Left lung (tissue), 4 donors: ENCODE measurements at regions not wholly inside any gene's neighbourhood (a gene's known extent, or its start where the extent isn't known, plus 50 kb on each side); places are given as distances from the start of the nearest gene placed in this dataset.
"Not testable (repeated sequence)": the region's sequence is repeated elsewhere in the genome, so short reads cannot be mapped to it uniquely, and the experiment has no call there.

Source experiments
- ATAC-seq: fragments of 200-7000 bp; cut with Tn5 transposase; one replicate; pipeline ENCODE4 v1.9.1; 2020; ENCODE audit warnings: moderate library complexity
- DNase-seq, 4 donors: peaks; one replicate each; pipeline ENCODE4 v3.0.0-alpha.2; 2013 to 2020
- H3K27ac ChIP-seq, 2 donors: fragments of 200-600 bp; sonication (generic) in 1 of 2; one replicate each; pipeline versions ENCODE4 v1.5.0 to v1.8.0; 2020 to 2021
- H3K27me3 ChIP-seq, 2 donors: fragments of 200-600 bp; sonication (generic) in 1 of 2; one replicate each; pipeline versions ENCODE4 v1.5.0 to v1.8.0; 2020 to 2021
- H3K36me3 ChIP-seq, 2 donors: fragments of 200-600 bp; sonication (generic) in 1 of 2; one replicate each; pipeline versions ENCODE4 v1.5.0 to v1.8.0; 2020 to 2021
- H3K4me1 ChIP-seq, 2 donors: fragments of 200-600 bp; one replicate each; pipeline ENCODE4 v1.8.0; 2021
- H3K4me3 ChIP-seq, 2 donors: fragments of 200-600 bp; sonication (generic) in 1 of 2; one replicate each; pipeline versions ENCODE4 v1.5.0 to v1.8.0; 2020 to 2021; ENCODE audit warnings: mild to moderate bottlenecking in 1 of 2
- H3K9me3 ChIP-seq, 2 donors: fragments of 200-600 bp; sonication (generic) in 1 of 2; one replicate each; pipeline versions ENCODE4 v1.5.0 to v1.8.0; 2020 to 2021
- CTCF ChIP-seq, 2 donors: fragments of 200-600 bp; sonication (generic) in 1 of 2; IDR thresholded peaks; one replicate each; pipeline versions ENCODE4 v1.5.0 to v1.8.0; 2021; ENCODE audit warnings: antibody characterized with exemption in 2 of 2
- intact Hi-C, 2 donors: fragments of 100-400 bp; cut with DNase I; formaldehyde crosslinking; loops; one replicate each; pipeline versions ENCODE4 v1.11.2 to v1.14.2; 2022
- donor health status: DM: no; HTN: yes; CAD: no.
- donor health status: DM: no; HTN: no; CAD: no.

DNA sequence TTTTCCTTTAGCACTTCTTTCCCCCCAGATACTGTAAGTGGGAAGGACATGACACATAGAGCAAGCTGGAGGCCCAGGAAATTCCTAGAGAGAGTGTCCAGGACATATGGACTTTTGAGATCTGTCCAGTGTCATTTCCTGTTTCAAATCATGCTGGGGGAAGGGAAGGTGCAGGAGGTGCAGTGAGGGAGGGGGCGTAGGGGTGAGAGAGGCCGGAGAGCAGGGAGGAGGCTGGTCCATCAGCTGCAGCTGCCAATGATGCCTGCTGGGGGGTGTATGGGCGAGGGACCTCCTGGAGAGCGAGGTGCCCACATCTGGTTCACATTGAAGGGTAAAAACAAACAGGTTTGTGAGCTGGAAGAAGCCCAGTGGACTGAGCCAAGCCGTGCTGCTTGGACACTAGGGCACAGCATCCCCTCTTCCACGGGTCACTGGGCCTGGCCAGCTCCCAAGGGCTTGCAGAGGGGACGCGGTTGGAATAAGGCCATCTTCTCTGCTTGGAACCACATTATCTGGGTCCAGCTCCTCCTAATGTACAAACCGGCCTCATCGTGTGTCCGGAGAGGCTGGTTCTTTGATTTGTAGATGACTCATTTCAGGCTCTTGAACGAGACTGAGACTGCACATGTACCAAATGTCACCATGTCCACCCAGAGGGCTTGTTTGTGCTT lies 70.4 kb upstream of the SMURF2 start:
- Histone ChIP-seq H3K36me3 (no peaks in the 10 kb centered on the region), H3K27ac (peak overlapping the region; percentile 33 to 55), H3K27me3 (no peaks in the 10 kb centered on the region), H3K4me1 (peaks cover 0 to 29% of the 10 kb centered on the region in 2 donors), H3K4me3 (no peak overlapping the region), H3K9me3 (no peaks in the 10 kb centered on the region)
- intact Hi-C loops, result no loop called here
- ATAC-seq (peak; percentile 42), DNase-seq (peak in 2 of 4 donors; percentile 82 to 91)
- TF ChIP-seq CTCF (IDR thresholded peaks at IDR 0.05), result no peak

DNA sequence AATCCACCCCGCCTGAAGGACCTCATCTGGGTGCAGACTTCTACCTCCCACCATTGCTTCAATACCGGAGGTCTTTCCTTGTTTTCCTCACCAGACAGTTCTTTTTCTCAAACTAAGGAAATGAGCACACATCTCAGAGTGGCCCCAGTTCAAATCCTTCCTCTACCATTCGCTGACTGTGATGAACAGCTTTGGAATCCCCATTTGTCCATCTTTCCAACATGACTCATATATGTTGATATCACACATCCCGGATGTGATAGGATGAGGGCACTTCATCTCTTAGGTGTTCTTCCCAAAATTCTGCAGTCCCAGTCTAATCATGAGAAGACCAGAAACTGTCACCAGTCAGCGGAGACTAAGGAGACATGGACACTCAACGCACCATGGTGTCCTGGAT lies 67.9 kb upstream of the SMURF2 start:
- DNase-seq, H3K36me3 ChIP-seq, H3K4me3 ChIP-seq, ATAC-seq, H3K27ac ChIP-seq, intact Hi-C loops, H3K9me3 ChIP-seq, H3K27me3 ChIP-seq: not testable (repeated sequence)
- H3K4me1 ChIP-seq, result peaks cover 0 to 29% of the 10 kb centered on the region in 2 donors

DNA sequence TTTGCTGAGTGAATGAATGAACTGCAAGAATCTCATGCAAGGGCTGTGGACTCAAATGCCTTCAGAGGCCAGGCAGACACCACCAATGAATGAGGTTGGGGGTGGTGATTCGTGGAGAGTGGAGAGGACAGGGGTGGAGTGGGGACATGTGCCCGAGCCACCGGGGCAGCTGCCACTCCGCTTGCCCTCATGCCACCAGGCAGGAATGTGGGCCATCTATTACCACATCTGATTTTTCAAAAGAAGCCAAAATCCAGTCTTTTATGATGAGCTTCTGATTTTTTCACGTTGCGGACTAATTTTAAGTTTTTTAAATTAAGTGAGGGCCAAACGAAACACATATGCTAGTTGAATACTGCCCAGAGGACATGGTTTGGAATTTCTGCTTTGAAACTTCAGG lies 67.1 kb upstream of the SMURF2 start:
- intact Hi-C loops, result no loop called here
- no peak for TF ChIP-seq CTCF (IDR thresholded peaks at IDR 0.05)
- peaks cover 0 to 29% of the 10 kb centered on the region in 2 donors for H3K4me1 ChIP-seq
- no peak overlapping the region for H3K4me3 ChIP-seq
- ATAC-seq (no peak), DNase-seq (peak in 1 of 4 donors; percentile 72)
- no peak overlapping the region for H3K27ac ChIP-seq
- H3K36me3 ChIP-seq, result no peaks in the 10 kb centered on the region
- H3K27me3 ChIP-seq, result no peaks in the 10 kb centered on the region
- H3K9me3 ChIP-seq, result no peaks in the 10 kb centered on the region

DNA sequence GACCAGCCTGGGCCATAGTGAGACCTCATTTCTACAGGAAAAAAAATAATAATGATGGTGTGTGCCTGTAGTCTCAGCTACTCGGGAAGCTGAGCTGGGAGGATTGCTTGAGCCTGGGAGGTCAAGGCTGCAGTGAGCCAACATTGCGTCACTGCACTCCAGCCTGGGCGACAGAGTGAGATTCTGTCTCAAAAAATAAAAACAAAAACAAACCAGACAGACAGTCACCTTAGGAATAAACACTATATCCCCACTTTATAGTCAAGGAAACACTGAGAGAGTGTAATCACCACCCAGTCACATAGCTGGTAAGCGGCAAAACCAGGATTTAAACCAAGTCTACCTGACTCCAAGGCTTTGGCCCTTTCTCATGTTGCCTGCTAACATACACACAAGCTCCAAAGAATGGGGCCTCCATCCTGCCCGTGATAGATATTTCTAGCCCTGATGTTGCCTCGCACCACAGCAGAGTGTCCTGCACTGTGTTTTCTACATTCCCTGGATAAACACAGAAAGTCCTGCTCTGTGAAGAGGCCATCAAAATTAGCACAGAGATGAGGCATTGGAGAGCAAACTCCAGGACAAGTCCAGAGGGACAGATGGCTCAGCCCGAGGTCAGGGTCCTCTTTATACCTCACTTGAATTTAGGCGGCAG lies 66.1 kb upstream of the SMURF2 start:
- H3K4me3 ChIP-seq, result no peak overlapping the region
- H3K9me3 ChIP-seq, result no peaks in the 10 kb centered on the region
- peaks cover 0 to 34% of the 10 kb centered on the region in 2 donors for H3K4me1 ChIP-seq
- no peaks in the 10 kb centered on the region for H3K36me3 ChIP-seq
- H3K27me3 ChIP-seq, result no peaks in the 10 kb centered on the region
- H3K27ac ChIP-seq, result no peak overlapping the region
- no peak for DNase-seq
- no peak for ATAC-seq
- TF ChIP-seq CTCF (IDR thresholded peaks at IDR 0.05), result no peak
- intact Hi-C loops, result no loop called here

DNA sequence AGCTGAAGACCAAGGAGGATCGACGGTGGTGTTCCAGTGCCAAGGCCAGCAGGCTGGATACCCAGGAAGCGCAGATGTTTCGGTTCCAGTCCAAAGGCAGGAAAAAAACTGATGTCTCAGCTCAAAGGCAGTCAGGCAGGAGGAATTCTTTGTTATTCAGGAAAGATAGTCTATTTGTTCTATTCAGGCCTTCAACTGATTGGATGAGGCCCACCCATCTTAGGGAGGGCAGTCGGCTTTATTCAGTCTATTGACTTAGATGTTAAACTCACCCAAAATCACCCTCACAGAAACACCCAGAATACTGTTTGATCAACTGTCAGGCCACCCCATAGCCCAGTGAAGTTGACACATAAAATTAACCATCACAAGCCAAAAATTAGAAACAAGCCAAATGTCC lies 63.9 kb upstream of the SMURF2 start:
- H3K9me3 ChIP-seq, ATAC-seq, H3K36me3 ChIP-seq, DNase-seq, H3K27ac ChIP-seq, H3K27me3 ChIP-seq, intact Hi-C loops, H3K4me3 ChIP-seq: not testable (repeated sequence)
- H3K4me1 ChIP-seq, result peaks cover 0 to 22% of the 10 kb centered on the region in 2 donors

DNA sequence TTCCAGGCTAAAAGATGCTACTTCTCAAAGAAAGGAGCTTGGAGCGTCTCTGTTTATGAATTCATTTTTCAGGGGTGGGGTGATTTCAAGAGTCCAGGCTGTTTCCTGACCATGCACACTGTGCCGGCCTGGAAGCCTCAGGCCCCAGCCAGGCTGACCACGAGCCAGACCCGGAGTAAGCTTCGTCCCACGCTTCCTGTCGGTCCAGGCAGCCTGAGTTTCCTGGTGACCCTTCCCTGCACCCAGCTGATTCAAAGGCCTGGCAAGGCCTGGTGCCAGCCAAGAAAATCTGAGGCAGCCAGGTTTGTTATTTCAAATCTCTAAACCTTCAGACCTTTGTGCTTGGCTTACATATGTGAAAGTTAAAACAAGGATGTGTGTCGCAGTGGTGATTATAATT lies 62.1 kb upstream of the SMURF2 start:
- peaks cover 0 to 22% of the 10 kb centered on the region in 2 donors for H3K4me1 ChIP-seq
- H3K9me3 ChIP-seq, H3K36me3 ChIP-seq, H3K4me3 ChIP-seq, H3K27me3 ChIP-seq, intact Hi-C loops, DNase-seq: not testable (repeated sequence)
- peak; percentile 80 for ATAC-seq
- H3K27ac ChIP-seq, result peak overlapping the region; percentile 14 to 44
